H1 (cell line): ENCODE measurements at regions not wholly inside any gene's neighbourhood (a gene's known extent, or its start where the extent isn't known, plus 50 kb on each side); places are given as distances from the start of the nearest gene placed in this dataset.

Source experiments
- CTCF ChIA-PET: fragments of 300-600 bp; sonication (Branson Sonifier 250); formaldehyde crosslinking; loops from one replicate; lab custom pipeline; 2021; ENCODE audit not compliant: partially characterized antibody; lab: Charles Lee
- POLR2A ChIA-PET: fragments of 300-600 bp; sonication (Branson Sonifier 250); formaldehyde crosslinking; loops from one replicate; lab custom pipeline; 2021; ENCODE audit warnings: inconsistent platforms; ENCODE audit not compliant: partially characterized antibody; lab: Charles Lee
- DNase-seq, 2 experiments: peaks; one replicate each; pipeline versions ENCODE4 v3.0.0 to v3.0.0-alpha.2; 2010 to 2022; ENCODE audit warnings: low spot score in 2 of 2, low read depth in 1 of 2, mixed read lengths in 1 of 2
- FAIRE-seq: peaks from 2 replicates; lab custom pipeline; 2011; peaks lifted over from hg19 to GRCh38; lab: Jason Lieb, UNC
- H2AFZ ChIP-seq: 2 replicates; pipeline ENCODE4 v1.8.1; 2012; ENCODE audit warnings: low read length, inconsistent platforms
- H2AK5ac ChIP-seq: 2 replicates; pipeline ENCODE4 v1.6.1; 2013; ENCODE audit warnings: low read depth, low read length
- H2BK120ac ChIP-seq: replicated peaks from 2 replicates; pipeline ENCODE3; 2013; ENCODE audit warnings: low read depth, low read length, inconsistent platforms
- H2BK12ac ChIP-seq: 2 replicates; pipeline ENCODE4 v1.6.1; 2013; ENCODE audit warnings: low read depth, low read length
- H2BK15ac ChIP-seq: 2 replicates; pipeline ENCODE4 v1.6.1; 2013; ENCODE audit warnings: low read length
- H2BK20ac ChIP-seq: 2 replicates; pipeline ENCODE4 v1.6.1; 2013; ENCODE audit warnings: low read length
- H2BK5ac ChIP-seq: 2 replicates; pipeline ENCODE4 v1.6.1; 2013; ENCODE audit warnings: low read depth, low read length
- H3K14ac ChIP-seq: 2 replicates; pipeline ENCODE4 v1.6.1; 2013; ENCODE audit warnings: inconsistent platforms; ENCODE audit not compliant: insufficient read length
- H3K18ac ChIP-seq: 2 replicates; pipeline ENCODE4 v1.6.1; 2013; ENCODE audit warnings: low read length; ENCODE audit errors: extremely low read depth
- H3K23ac ChIP-seq: 2 replicates; pipeline ENCODE4 v1.6.1; 2013; ENCODE audit warnings: inconsistent platforms; ENCODE audit not compliant: insufficient read length
- H3K23me2 ChIP-seq: 2 replicates; pipeline ENCODE4 v1.6.1; 2013; ENCODE audit warnings: low read depth, low read length
- H3K27ac ChIP-seq: 2 replicates; pipeline ENCODE4 v1.6.1; 2011; ENCODE audit warnings: low read depth, low read length, inconsistent platforms
- H3K27me3 ChIP-seq, 4 experiments: replicated peaks in 1 of 4; 1 replicate in 1 of 4; 2 replicates in 3 of 4; pipeline versions ENCODE4 v1.6.1 to v1.8.1; 2011 to 2013; ENCODE audit warnings: low read length in 3 of 4, mild to moderate bottlenecking in 3 of 4, inconsistent platforms in 2 of 4, mixed read lengths in 2 of 4, moderate library complexity in 1 of 4; ENCODE audit not compliant: control insufficient read depth in 3 of 4, insufficient read depth in 3 of 4; ENCODE audit errors: extremely low read depth in 1 of 4
- H3K36me3 ChIP-seq, 4 experiments: 2 replicates each; pipeline versions ENCODE4 v1.6.1 to v1.8.1; 2011 to 2013; ENCODE audit warnings: mild to moderate bottlenecking in 4 of 4, low read length in 3 of 4, moderate library complexity in 2 of 4, control low read depth in 1 of 4, inconsistent platforms in 1 of 4; ENCODE audit not compliant: insufficient read depth in 4 of 4, control insufficient read depth in 2 of 4
- H3K4ac ChIP-seq: replicated peaks from 2 replicates; pipeline ENCODE3; 2013; ENCODE audit warnings: low read length, low read depth, mixed read lengths, inconsistent platforms; ENCODE audit not compliant: insufficient read length
- H3K4me1 ChIP-seq, 4 experiments: replicated peaks in 1 of 4; 1 replicate in 1 of 4; 2 replicates in 3 of 4; pipeline versions ENCODE4 v1.6.1 to v1.8.1; 2011 to 2013; ENCODE audit warnings: low read length in 3 of 4, inconsistent platforms in 2 of 4, mixed read lengths in 1 of 4; ENCODE audit not compliant: insufficient read depth in 4 of 4, control insufficient read depth in 3 of 4
- H3K4me2 ChIP-seq, 2 experiments: 2 replicates each; pipeline versions ENCODE4 v1.6.1 to v1.8.1; 2011 to 2013; ENCODE audit warnings: low read depth in 2 of 2, low read length in 2 of 2, control low read depth in 1 of 2, inconsistent platforms in 1 of 2, mild to moderate bottlenecking in 1 of 2; ENCODE audit not compliant: insufficient read depth in 1 of 2
- H3K4me3 ChIP-seq, 4 experiments: fragments of 200-600, 300-600 bp in 1 of 4; sonication (generic), shearing (Covaris generic), sonication (Bioruptor Twin) in 1 of 4; 2 replicates each; pipeline versions ENCODE4 v1.5.1 to v1.8.1; 2011 to 2016; ENCODE audit warnings: low read length in 4 of 4, low read depth in 3 of 4, control low read depth in 2 of 4, inconsistent platforms in 2 of 4, mild to moderate bottlenecking in 2 of 4, mixed read lengths in 1 of 4, moderate library complexity in 1 of 4; ENCODE audit not compliant: insufficient read depth in 2 of 4; ENCODE audit errors: extremely low read depth in 1 of 4
- H3K56ac ChIP-seq: replicated peaks from 2 replicates; pipeline ENCODE3; 2013; ENCODE audit warnings: low read depth, mild to moderate bottlenecking, mixed read lengths, low read length, inconsistent platforms; ENCODE audit not compliant: insufficient read length
- H3K79me1 ChIP-seq: 2 replicates; pipeline ENCODE4 v1.6.1; 2013; ENCODE audit warnings: low read depth, low read length, control low read depth
- H3K79me2 ChIP-seq, 2 experiments: 2 replicates each; pipeline versions ENCODE4 v1.6.1 to v1.8.1; 2012 to 2013; ENCODE audit warnings: low read length in 2 of 2, mild to moderate bottlenecking in 2 of 2, inconsistent platforms in 1 of 2; ENCODE audit not compliant: insufficient read depth in 2 of 2, control insufficient read depth in 1 of 2
- H3K9ac ChIP-seq, 4 experiments: replicated peaks in 1 of 4; 1 replicate in 1 of 4; 2 replicates in 3 of 4; pipeline versions ENCODE4 v1.6.1 to v1.8.1; 2011 to 2013; ENCODE audit warnings: low read depth in 3 of 4, low read length in 3 of 4, control low read depth in 2 of 4, mild to moderate bottlenecking in 2 of 4, moderate library complexity in 2 of 4, inconsistent platforms in 1 of 4; ENCODE audit errors: extremely low read depth in 1 of 4
- H3K9me3 ChIP-seq, 2 experiments: 2 replicates each; pipeline versions ENCODE4 v1.6.1 to v1.8.1; 2012 to 2013; ENCODE audit warnings: mild to moderate bottlenecking in 2 of 2, moderate library complexity in 2 of 2, control low read depth in 1 of 2, inconsistent platforms in 1 of 2, low read depth in 1 of 2, low read length in 1 of 2, mixed read lengths in 1 of 2; ENCODE audit not compliant: insufficient read depth in 2 of 2
- H4K20me1 ChIP-seq, 2 experiments: replicated peaks in 1 of 2; 2 replicates each; pipeline versions ENCODE3 to v1.8.1; 2011 to 2013; ENCODE audit warnings: inconsistent platforms in 2 of 2, low read length in 2 of 2, mild to moderate bottlenecking in 1 of 2; ENCODE audit not compliant: insufficient read depth in 2 of 2, control insufficient read depth in 1 of 2
- H4K5ac ChIP-seq: 2 replicates; pipeline ENCODE4 v1.6.1; 2013; ENCODE audit warnings: low read length, low read depth, mixed read lengths, inconsistent platforms; ENCODE audit not compliant: insufficient read length
- H4K8ac ChIP-seq: 2 replicates; pipeline ENCODE4 v1.8.0; 2013; ENCODE audit warnings: mild to moderate bottlenecking, moderate library complexity, low read length, inconsistent platforms; ENCODE audit not compliant: insufficient read depth; ENCODE audit errors: extremely low read depth
- H4K91ac ChIP-seq: replicated peaks from 2 replicates; pipeline ENCODE3; 2013; ENCODE audit warnings: low read length, mixed read lengths, inconsistent platforms; ENCODE audit not compliant: insufficient read length
- CBX5 ChIP-seq: fragments of 300-800, 300-1000 bp; sonication (generic); IDR thresholded peaks from 2 replicates; pipeline ENCODE4 v1.7.1; 2016; ENCODE audit warnings: antibody characterized with exemption, low read length, low read depth
- CEBPB ChIP-seq: IDR thresholded peaks from 2 replicates; pipeline ENCODE4 v1.6.1; 2012; ENCODE audit warnings: low read depth, low read length
- EGR1 ChIP-seq: IDR thresholded peaks from 2 replicates; pipeline ENCODE4 v1.6.1; 2011; ENCODE audit warnings: low read depth, low read length, borderline replicate concordance
- EP300 ChIP-seq, 2 experiments: IDR thresholded peaks; 1 replicate in 1 of 2; 2 replicates in 1 of 2; pipeline ENCODE4 v1.6.1; 2011 to 2012; ENCODE audit warnings: low read depth in 2 of 2, low read length in 2 of 2, mild to moderate bottlenecking in 2 of 2, borderline replicate concordance in 1 of 2, inconsistent platforms in 1 of 2, moderate library complexity in 1 of 2
- GABPA ChIP-seq: IDR thresholded peaks from 2 replicates; pipeline ENCODE4 v1.6.1; 2011; ENCODE audit warnings: mild to moderate bottlenecking, low read length, moderate library complexity, borderline replicate concordance; ENCODE audit not compliant: insufficient read depth
- JUND ChIP-seq: IDR thresholded peaks from 2 replicates; pipeline ENCODE4 v1.6.1; 2011; ENCODE audit warnings: mild to moderate bottlenecking, improper control_type of control experiment, low read length
- MAFK ChIP-seq: IDR thresholded peaks from 2 replicates; pipeline ENCODE4 v1.6.1; 2012; ENCODE audit warnings: low read depth, mild to moderate bottlenecking, improper control_type of control experiment, low read length
- RXRA ChIP-seq: IDR thresholded peaks from 2 replicates; pipeline ENCODE4 v1.6.1; 2011; ENCODE audit warnings: low read depth, mild to moderate bottlenecking, low read length, moderate library complexity; ENCODE audit not compliant: insufficient read depth
- TF ChIP-seq, protein P1 (sequence below), 3 experiments: IDR thresholded peaks; 1 replicate in 2 of 3; 2 replicates in 1 of 3; pipeline versions ENCODE4 v1.5.1 to v1.6.1; 2011; ENCODE audit warnings: low read length in 3 of 3, mild to moderate bottlenecking in 3 of 3, inconsistent platforms in 2 of 3, low read depth in 1 of 3, moderate library complexity in 1 of 3; ENCODE audit not compliant: insufficient read depth in 1 of 3; ENCODE audit errors: control extremely low read depth in 1 of 3
- TF ChIP-seq, protein P2 (sequence below): IDR thresholded peaks from 2 replicates; pipeline ENCODE4 v1.6.1; 2012; ENCODE audit warnings: inconsistent platforms

DNA sequence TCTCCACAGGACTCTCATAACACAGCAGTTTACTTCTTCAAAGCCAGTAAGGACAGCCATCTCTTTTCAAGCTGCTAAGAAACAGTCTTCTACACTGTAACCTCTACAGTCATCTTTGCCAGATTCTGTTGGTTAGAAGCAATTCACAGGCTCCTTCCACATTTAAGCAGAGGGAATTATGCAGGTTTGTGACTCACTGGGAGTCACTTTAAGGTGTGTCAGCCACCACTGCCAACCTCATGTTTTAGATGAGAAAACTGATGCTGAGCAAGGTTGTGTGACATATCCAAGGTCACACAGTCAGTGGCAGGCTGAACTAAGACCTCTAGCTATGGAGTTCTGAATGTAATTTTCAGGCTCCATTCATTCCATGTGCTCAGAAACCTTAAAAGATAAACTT lies 143.5 kb downstream of the QDPR start:
- no peak overlapping the region for H4K5ac ChIP-seq
- H4K20me1 ChIP-seq, result no peaks in the 10 kb centered on the region
- H3K4me1 ChIP-seq, result no peaks in the 10 kb centered on the region
- H2BK120ac ChIP-seq, result no peak overlapping the region
- H3K27me3 ChIP-seq, result no peaks in the 10 kb centered on the region
- H3K4me3 ChIP-seq, result no peak overlapping the region
- no peaks in the 10 kb centered on the region; the same call in 1 of the 2 replicates for H3K23me2 ChIP-seq
- H3K56ac ChIP-seq, result no peak overlapping the region
- H2AFZ ChIP-seq, result no peak overlapping the region
- ChIA-PET CTCF (interaction anchor here (0.6 to 1.4 kb wide), 3 partner anchors 9 to 80 kb away, joined by 3 to 4 read pairs (median 4); no protein-coding TSS in a partner anchor), POLR2A (no interaction called here)
- no peak overlapping the region for H3K27ac ChIP-seq
- H3K79me2 ChIP-seq, result no peaks in the 10 kb centered on the region
- H3K4ac ChIP-seq, result no peak overlapping the region
- no peak overlapping the region for H3K9ac ChIP-seq
- H3K79me1 ChIP-seq, result no peaks in the 10 kb centered on the region
- no peak overlapping the region for H2BK15ac ChIP-seq
- no peak overlapping the region for H3K18ac ChIP-seq
- H2BK12ac ChIP-seq, result no peak overlapping the region
- H4K91ac ChIP-seq, result no peak overlapping the region
- H3K36me3 ChIP-seq, result no peaks in the 10 kb centered on the region
- H3K14ac ChIP-seq, result no peak overlapping the region
- H4K8ac ChIP-seq, result no peak overlapping the region
- H3K9me3 ChIP-seq, result no peaks in the 10 kb centered on the region
- H2BK5ac ChIP-seq, result no peak overlapping the region
- H3K23ac ChIP-seq, result no peak overlapping the region
- no peak overlapping the region for H3K4me2 ChIP-seq
- DNase-seq, result no peak
- FAIRE-seq, result no peak
- no peak overlapping the region for H2AK5ac ChIP-seq
- H2BK20ac ChIP-seq, result no peak overlapping the region
- no peak for TF ChIP-seq EGR1
- TF ChIP-seq, protein P1, sequence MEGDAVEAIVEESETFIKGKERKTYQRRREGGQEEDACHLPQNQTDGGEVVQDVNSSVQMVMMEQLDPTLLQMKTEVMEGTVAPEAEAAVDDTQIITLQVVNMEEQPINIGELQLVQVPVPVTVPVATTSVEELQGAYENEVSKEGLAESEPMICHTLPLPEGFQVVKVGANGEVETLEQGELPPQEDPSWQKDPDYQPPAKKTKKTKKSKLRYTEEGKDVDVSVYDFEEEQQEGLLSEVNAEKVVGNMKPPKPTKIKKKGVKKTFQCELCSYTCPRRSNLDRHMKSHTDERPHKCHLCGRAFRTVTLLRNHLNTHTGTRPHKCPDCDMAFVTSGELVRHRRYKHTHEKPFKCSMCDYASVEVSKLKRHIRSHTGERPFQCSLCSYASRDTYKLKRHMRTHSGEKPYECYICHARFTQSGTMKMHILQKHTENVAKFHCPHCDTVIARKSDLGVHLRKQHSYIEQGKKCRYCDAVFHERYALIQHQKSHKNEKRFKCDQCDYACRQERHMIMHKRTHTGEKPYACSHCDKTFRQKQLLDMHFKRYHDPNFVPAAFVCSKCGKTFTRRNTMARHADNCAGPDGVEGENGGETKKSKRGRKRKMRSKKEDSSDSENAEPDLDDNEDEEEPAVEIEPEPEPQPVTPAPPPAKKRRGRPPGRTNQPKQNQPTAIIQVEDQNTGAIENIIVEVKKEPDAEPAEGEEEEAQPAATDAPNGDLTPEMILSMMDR (IDR thresholded peaks at IDR 0.05; ENCODE audit: control extremely low read depth in 1 of 3, insufficient read depth in 1 of 3, low read depth in 1 of 3, low read length in 3 of 3), result no peak
- no peak for TF ChIP-seq RXRA
- TF ChIP-seq GABPA, result no peak
- no peak for TF ChIP-seq JUND
- TF ChIP-seq CEBPB, result no peak
- no peak for TF ChIP-seq CBX5
- TF ChIP-seq, protein P2, sequence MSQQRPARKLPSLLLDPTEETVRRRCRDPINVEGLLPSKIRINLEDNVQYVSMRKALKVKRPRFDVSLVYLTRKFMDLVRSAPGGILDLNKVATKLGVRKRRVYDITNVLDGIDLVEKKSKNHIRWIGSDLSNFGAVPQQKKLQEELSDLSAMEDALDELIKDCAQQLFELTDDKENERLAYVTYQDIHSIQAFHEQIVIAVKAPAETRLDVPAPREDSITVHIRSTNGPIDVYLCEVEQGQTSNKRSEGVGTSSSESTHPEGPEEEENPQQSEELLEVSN, result no peak
- TF ChIP-seq MAFK, result no peak
- no peak for TF ChIP-seq EP300 (IDR thresholded peaks at IDR 0.05; ENCODE audit: borderline replicate concordance in 1 of 2, low read depth in 2 of 2, low read length in 2 of 2)
